HCT116 (cell line): ENCODE measurements at regions not wholly inside any gene's neighbourhood (a gene's known extent, or its start where the extent isn't known, plus 50 kb on each side); places are given as distances from the start of the nearest gene placed in this dataset.

ENCODE experiments used
- ATAC-seq: fragments of 200-7000 bp; cut with Tn5 transposase; 2 replicates; pipeline ENCODE4 v1.9.1; 2020; ENCODE audit warnings: mild to moderate bottlenecking, moderate library complexity
- BruUV-seq: library from RNA; stranded (reverse); fragments of 400-500 nt; replicated peaks from 2 replicates; lab custom pipeline; 2021; lab: Mats Ljungman, UMichigan
- CTCF ChIA-PET: fragments of 300-600 bp; sonication (Branson Sonifier 250); formaldehyde crosslinking; loops from one replicate; lab custom pipeline; 2021; ENCODE audit warnings: antibody characterized with exemption; lab: Charles Lee
- POLR2A ChIA-PET: fragments of 300-600, 350-600 bp; sonication (Branson Sonifier 250); formaldehyde crosslinking; loops from one replicate; lab custom pipeline; 2021; ENCODE audit warnings: antibody characterized with exemption; lab: Charles Lee
- RAD21 ChIA-PET, 2 experiments: fragments of 300-600 bp; sonication (Branson Sonifier 250); formaldehyde crosslinking; loops; one replicate each; lab custom pipeline; 2023; ENCODE audit warnings: low total read pairs in 2 of 2; ENCODE audit not compliant: uncharacterized antibody in 2 of 2, unreplicated experiment in 2 of 2, low non-redundant PET in 1 of 2; lab: Charles Lee
- DNase-seq: peaks from one replicate; pipeline ENCODE4 v3.0.0-alpha.2; 2010; ENCODE audit warnings: low read depth, low spot score
- H2AFZ ChIP-seq: fragments of 200-600 bp; shearing (Covaris generic), sonication (generic); 2 replicates; pipeline ENCODE4 v1.6.1; 2017; ENCODE audit warnings: low read depth, mixed run types, mixed read lengths, antibody characterized with exemption, low read length; ENCODE audit not compliant: poor library complexity, severe bottlenecking
- H3K27ac ChIP-seq: 2 replicates; pipeline ENCODE4 v1.5.1; 2012; ENCODE audit warnings: low read depth, low read length
- H3K27me3 ChIP-seq: fragments of 200-600 bp; sonication (generic); 2 replicates; pipeline ENCODE4 v1.6.1; 2016; ENCODE audit warnings: mixed run types, low read length, mixed read lengths; ENCODE audit not compliant: insufficient read depth
- H3K36me3 ChIP-seq, 2 experiments: fragments of 200-500 bp in 1 of 2; fragments of 200-600 bp in 1 of 2; sonication (Bioruptor generic) in 1 of 2; sonication (generic) in 1 of 2; 2 replicates each; pipeline versions ENCODE4 v1.5.1 to v1.6.1; 2014 to 2016; ENCODE audit warnings: low read length in 2 of 2, inconsistent platforms in 1 of 2, mixed read lengths in 1 of 2, mixed run types in 1 of 2; ENCODE audit not compliant: insufficient read depth in 2 of 2, control insufficient read depth in 1 of 2
- H3K4me1 ChIP-seq, 2 experiments: fragments of 200-600 bp in 1 of 2; sonication (generic) in 1 of 2; 2 replicates each; pipeline versions ENCODE4 v1.5.1 to v1.6.1; 2012 to 2017; ENCODE audit warnings: low read length in 2 of 2, inconsistent platforms in 1 of 2, mild to moderate bottlenecking in 1 of 2, mixed read lengths in 1 of 2, mixed run types in 1 of 2, moderate library complexity in 1 of 2; ENCODE audit not compliant: insufficient read depth in 2 of 2, control insufficient read depth in 1 of 2
- H3K4me2 ChIP-seq: fragments of 200-600 bp; sonication (generic); 2 replicates; pipeline ENCODE4 v1.6.1; 2017; ENCODE audit warnings: mixed run types, low read length, mixed read lengths
- H3K4me3 ChIP-seq, 2 experiments: fragments of 200-600 bp in 1 of 2; sonication (generic) in 1 of 2; replicated peaks in 1 of 2; 2 replicates each; pipeline ENCODE4 v1.5.1; 2011 to 2016; ENCODE audit warnings: low read length in 2 of 2, control low read depth in 1 of 2, low read depth in 1 of 2, mild to moderate bottlenecking in 1 of 2, mixed read lengths in 1 of 2, mixed run types in 1 of 2
- H3K79me2 ChIP-seq: fragments of 200-600 bp; sonication (generic); 2 replicates; pipeline ENCODE4 v1.6.1; 2017; ENCODE audit warnings: mild to moderate bottlenecking, mixed run types, low read length, moderate library complexity, mixed read lengths; ENCODE audit not compliant: insufficient read depth
- H3K9ac ChIP-seq: fragments of 200-600 bp; sonication (generic); 2 replicates; pipeline ENCODE4 v1.6.1; 2016; ENCODE audit warnings: low read length, mixed read lengths
- H3K9me2 ChIP-seq: fragments of 200-600 bp; sonication (generic), shearing (Covaris generic); 2 replicates; pipeline ENCODE4 v1.6.1; 2017; ENCODE audit warnings: mixed run types, mild to moderate bottlenecking, moderate library complexity; ENCODE audit not compliant: insufficient read depth
- H3K9me3 ChIP-seq, 2 experiments: fragments of 200-500 bp in 1 of 2; fragments of 200-600 bp in 1 of 2; sonication (Bioruptor generic) in 1 of 2; sonication (generic) in 1 of 2; 2 replicates each; pipeline ENCODE4 v1.6.1; 2014 to 2017; ENCODE audit warnings: low read length in 2 of 2, mixed read lengths in 2 of 2, inconsistent platforms in 1 of 2, low read depth in 1 of 2, mild to moderate bottlenecking in 1 of 2, mixed run types in 1 of 2, moderate library complexity in 1 of 2; ENCODE audit not compliant: control insufficient read depth in 1 of 2, insufficient read depth in 1 of 2
- H4K20me1 ChIP-seq: fragments of 200-600 bp; sonication (generic), shearing (Covaris generic); 2 replicates; pipeline ENCODE4 v1.6.1; 2017; ENCODE audit warnings: mixed run types, mild to moderate bottlenecking, moderate library complexity; ENCODE audit not compliant: insufficient read depth
- CEBPB ChIP-seq: IDR thresholded peaks from 2 replicates; pipeline ENCODE4 v1.6.1; 2012; ENCODE audit warnings: low read depth
- RAD21 ChIP-seq: IDR thresholded peaks from 2 replicates; pipeline ENCODE4 v1.6.1; 2012; ENCODE audit warnings: low read depth, mild to moderate bottlenecking
- SRF ChIP-seq: IDR thresholded peaks from 2 replicates; pipeline ENCODE4 v1.6.1; 2012; ENCODE audit warnings: low read depth
- TCF7L2 ChIP-seq: IDR thresholded peaks from 2 replicates; pipeline ENCODE4 v1.7.0; 2011; ENCODE audit warnings: borderline replicate concordance, inconsistent platforms; ENCODE audit not compliant: insufficient read depth, insufficient read length; ENCODE audit errors: extremely low read depth
- ZNF274 ChIP-seq: fragments of 200-500 bp; sonication (Bioruptor generic); IDR thresholded peaks from 2 replicates; pipeline ENCODE4 v1.6.1; 2014; ENCODE audit warnings: mild to moderate bottlenecking, low read depth, low read length, inconsistent platforms
- intact Hi-C: fragments of 100-400 bp; cut with micrococcal nuclease; formaldehyde crosslinking; loops from 2 replicates; pipeline ENCODE4 v1.10.0; 2022
- TF ChIP-seq, protein P1 (sequence below): IDR thresholded peaks from 2 replicates; pipeline ENCODE4 v1.6.1; 2012
- TF ChIP-seq, protein P2 (sequence below): IDR thresholded peaks from 2 replicates; pipeline ENCODE4 v1.6.1; 2012; ENCODE audit warnings: low read depth

DNA sequence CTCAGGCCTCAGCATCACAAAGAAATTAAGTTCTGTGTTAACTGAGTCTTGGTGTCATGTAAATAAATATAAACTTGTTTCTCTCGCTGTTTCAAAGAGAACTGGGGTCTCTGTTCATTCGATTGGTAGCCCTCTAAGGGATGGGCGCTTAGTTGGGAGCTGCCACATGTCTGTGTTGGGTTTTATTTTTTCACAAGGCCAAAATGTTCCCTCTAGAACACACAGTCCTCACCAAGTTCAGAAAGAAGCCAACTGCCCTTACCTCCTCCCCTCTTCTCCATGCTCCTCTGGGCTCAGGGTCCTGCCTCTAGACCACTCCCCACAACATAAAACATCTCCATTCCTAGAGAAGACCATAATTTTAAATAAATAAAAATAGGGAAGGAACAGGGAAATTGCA lies 490.9 kb downstream of the TNS1 start:
- Histone ChIP-seq H3K27ac (no peak overlapping the region), H3K9me3 (no peaks in the 10 kb centered on the region), H4K20me1 (no peaks in the 10 kb centered on the region), H3K9me2 (no peaks in the 10 kb centered on the region), H3K4me1 (peaks cover 0 to 3% of the 10 kb centered on the region in 2 experiments; a peak in 2 of 4 replicates), H2AFZ (no peak overlapping the region), H3K9ac (no peak overlapping the region), H3K36me3 (no peaks in the 10 kb centered on the region), H3K79me2 (no peaks in the 10 kb centered on the region), H3K4me3 (no peak overlapping the region), H3K27me3 (peaks cover 6% of the 10 kb centered on the region; the same call in 1 of the 2 replicates), H3K4me2 (no peak overlapping the region)
- BruUV-seq = no TSS peak
- no peak for TF ChIP-seq TCF7L2
- no peak for TF ChIP-seq ZNF274
- no peak for TF ChIP-seq CEBPB
- TF ChIP-seq RAD21 = no peak
- no peak for TF ChIP-seq SRF
- TF ChIP-seq, protein P1, sequence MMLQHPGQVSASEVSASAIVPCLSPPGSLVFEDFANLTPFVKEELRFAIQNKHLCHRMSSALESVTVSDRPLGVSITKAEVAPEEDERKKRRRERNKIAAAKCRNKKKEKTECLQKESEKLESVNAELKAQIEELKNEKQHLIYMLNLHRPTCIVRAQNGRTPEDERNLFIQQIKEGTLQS = no peak
- TF ChIP-seq, protein P2, sequence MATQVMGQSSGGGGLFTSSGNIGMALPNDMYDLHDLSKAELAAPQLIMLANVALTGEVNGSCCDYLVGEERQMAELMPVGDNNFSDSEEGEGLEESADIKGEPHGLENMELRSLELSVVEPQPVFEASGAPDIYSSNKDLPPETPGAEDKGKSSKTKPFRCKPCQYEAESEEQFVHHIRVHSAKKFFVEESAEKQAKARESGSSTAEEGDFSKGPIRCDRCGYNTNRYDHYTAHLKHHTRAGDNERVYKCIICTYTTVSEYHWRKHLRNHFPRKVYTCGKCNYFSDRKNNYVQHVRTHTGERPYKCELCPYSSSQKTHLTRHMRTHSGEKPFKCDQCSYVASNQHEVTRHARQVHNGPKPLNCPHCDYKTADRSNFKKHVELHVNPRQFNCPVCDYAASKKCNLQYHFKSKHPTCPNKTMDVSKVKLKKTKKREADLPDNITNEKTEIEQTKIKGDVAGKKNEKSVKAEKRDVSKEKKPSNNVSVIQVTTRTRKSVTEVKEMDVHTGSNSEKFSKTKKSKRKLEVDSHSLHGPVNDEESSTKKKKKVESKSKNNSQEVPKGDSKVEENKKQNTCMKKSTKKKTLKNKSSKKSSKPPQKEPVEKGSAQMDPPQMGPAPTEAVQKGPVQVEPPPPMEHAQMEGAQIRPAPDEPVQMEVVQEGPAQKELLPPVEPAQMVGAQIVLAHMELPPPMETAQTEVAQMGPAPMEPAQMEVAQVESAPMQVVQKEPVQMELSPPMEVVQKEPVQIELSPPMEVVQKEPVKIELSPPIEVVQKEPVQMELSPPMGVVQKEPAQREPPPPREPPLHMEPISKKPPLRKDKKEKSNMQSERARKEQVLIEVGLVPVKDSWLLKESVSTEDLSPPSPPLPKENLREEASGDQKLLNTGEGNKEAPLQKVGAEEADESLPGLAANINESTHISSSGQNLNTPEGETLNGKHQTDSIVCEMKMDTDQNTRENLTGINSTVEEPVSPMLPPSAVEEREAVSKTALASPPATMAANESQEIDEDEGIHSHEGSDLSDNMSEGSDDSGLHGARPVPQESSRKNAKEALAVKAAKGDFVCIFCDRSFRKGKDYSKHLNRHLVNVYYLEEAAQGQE = no peak
- ChIA-PET RAD21 (interaction anchor here (1.1 to 1.6 kb wide), 2 partner anchors 201 to 345 kb away, joined by 3 to 5 read pairs; no protein-coding TSS in a partner anchor), POLR2A (no interaction called here), CTCF (interaction anchor here (1.6 to 3.1 kb wide), 8 partner anchors 34 to 993 kb away, joined by 3 to 27 read pairs (median 10); no protein-coding TSS in a partner anchor)
- intact Hi-C loops = loop anchor here (2.0 to 10.0 kb wide), 3 partner anchors 201 to 993 kb away; no protein-coding TSS in a partner anchor
- ATAC-seq (no peak), DNase-seq (no peak)
